Activated CD4-positive, alpha-beta T cell treated with anti-CD3 and anti-CD28 coated beads, Interleukin-2, amount 50 U/mL, for 1 hour (primary cell): ENCODE measurements at regions not wholly inside any gene's neighbourhood (a gene's known extent, or its start where the extent isn't known, plus 50 kb on each side); places are given as distances from the start of the nearest gene placed in this dataset.
A peak's percentile ranks its signal among the peaks of the same experiment; 100 is the strongest.
"Not testable (repeated sequence)": the region's sequence is repeated elsewhere in the genome, so short reads cannot be mapped to it uniquely, and the experiment has no call there.

Experiments used
- DNase-seq: peaks from one replicate; pipeline ENCODE4 v3.0.0-alpha.2; 2020

DNA sequence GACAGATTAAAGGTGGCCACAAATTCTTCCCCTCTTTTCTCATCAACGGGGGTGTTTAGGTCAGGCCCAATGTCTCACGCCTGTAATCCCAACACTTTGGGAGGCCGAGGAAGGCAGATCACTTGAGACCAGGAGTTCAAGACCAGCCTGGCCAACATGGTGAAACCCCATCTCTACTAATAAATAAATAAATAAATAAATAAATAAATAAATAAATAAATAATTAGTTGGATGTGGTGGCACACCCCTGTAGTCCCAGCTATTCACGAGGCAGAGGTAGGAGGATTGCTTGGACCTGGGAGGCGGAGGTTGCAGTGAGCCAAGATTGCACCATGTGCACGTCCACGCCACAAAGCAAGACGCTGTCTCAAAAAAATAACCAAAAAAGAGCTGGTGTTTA is 180.7 kb downstream of the FASLG start:
- not testable (repeated sequence) for DNase-seq

GRCh38 chr1:172843444-172843843 is 184.5 kb downstream of the FASLG start:
- DNase-seq: no peak

DNA sequence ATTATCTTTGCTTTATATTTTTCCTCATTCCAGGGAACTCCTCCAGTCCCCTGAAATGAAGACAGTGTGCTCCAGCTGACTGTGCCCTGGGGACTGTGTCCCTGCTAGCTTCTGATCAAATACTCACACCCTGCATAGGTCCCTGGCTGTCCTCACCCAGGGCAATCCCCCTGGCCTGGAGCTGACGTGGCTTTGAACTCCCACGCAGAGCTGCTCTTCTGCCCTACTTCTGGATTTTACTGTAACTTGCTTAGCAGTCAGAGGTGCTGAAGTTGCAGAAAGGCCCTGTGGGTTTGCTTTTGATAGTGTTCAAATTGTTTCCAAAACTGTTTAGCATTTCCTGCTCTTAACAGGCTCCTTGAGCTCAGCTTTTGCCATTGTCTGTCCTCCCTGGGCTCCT is 186.5 kb downstream of the FASLG start:
- peak; percentile 22 for DNase-seq

DNA sequence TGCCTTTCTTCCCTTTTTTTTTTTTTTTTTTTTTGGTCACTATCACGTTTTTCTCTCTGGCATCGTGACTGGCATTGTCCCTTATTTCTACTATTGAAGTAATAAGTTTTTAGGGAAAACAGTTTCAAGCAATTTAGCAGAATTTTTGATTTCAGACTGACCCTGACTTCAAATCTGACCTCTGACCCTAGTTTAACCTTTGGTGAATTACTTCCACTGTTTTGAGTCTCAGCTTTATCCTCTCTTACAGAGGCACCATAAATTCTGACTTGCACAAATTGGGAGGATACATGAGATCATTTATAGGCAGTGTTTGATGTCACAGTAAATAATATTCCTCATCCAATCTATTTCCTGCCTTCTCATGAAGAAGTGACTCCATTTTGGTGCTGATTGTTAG is 187.0 kb downstream of the FASLG start:
- no peak for DNase-seq

DNA sequence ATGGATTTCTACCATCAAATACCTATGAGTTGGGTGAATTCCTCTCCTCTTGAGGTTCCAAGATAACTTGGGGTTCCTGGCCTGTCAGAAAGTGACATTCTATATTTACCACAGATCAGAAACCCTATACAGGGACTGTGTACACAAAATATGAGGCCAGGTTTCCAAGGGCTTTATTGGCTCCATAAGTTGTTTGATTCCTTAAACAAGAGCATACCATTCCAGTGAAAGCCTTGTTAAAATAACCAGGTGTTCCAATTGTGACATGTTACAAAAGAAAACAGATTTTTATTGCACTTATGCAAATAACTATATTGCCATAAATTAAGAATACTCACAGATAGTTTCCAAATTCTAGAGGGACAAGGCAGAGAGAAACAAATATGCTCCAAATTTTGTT is 188.9 kb downstream of the FASLG start:
- not testable (repeated sequence) for DNase-seq

GRCh38 chr1:172849653-172850052 is 190.8 kb downstream of the FASLG start:
- DNase-seq: no peak

DNA sequence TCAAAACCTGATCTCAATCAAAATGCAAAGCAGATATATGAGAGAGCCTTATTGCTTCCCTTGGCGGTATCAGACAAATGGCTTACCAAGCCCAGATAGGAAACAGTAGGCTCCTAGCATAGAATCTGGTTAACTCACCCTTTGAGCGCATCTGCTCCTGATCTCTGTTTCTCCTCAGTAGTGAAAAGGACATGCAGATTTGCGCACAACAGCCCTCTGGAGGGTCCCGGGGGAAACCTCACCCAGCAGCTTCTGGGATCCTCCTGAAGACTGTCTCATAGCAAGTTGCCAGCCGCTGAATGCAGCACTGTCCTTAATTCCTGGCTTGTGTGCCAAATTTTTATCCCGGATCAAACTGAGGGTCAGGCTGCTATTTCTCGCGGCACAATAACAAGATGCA is 192.2 kb downstream of the FASLG start:
- DNase-seq: no peak

- no peak for DNase-seq
Observed at GRCh38 chr1:172851856-172852255, 193.0 kb downstream of the FASLG start.

- DNase-seq: not testable (repeated sequence)
Observed at GRCh38 chr1:172855983-172856382, 194.8 kb downstream of the TNFSF18 start.

DNA sequence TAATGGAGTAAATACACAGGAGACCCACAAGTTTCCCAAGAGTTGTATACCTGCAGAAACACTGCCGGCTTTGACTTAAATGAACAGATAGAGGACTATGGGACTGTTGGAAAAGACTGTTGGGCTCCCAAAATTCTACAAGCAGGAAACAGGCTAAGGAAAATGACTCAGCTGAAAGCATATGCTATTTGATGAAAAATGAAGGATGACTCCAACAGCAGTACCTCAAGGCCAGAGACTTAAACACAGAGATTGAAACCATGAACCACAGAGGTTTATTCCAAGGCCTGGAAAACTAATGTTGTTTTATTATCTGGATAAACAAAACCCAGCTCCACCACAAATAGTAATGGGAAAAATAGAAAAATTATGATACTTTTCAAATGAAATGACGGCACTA is 187.7 kb downstream of the TNFSF18 start:
- DNase-seq: no peak

- no peak for DNase-seq
Observed at GRCh38 chr1:172867216-172867818, 183.4 kb downstream of the TNFSF18 start.

GRCh38 chr1:172870901-172871606 is 179.7 kb downstream of the TNFSF18 start:
- DNase-seq: no peak

DNA sequence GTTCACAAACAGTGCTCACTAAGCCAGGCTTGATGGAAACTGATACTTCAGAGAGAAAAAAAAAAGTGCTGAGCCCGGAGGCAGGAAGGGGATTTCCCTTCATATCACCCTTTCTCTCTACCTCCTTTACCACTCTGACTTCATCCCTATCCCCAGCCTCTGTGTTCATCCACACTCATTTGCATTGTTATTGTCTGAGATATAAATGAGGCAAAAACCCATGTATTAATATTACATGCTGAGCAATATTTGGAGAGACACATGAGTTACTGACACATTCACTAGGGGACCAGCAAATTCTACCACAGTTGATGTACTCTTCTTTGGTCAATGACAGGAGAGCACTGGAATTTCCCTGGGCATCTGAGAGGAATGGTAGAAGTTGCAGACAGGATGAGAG is 175.8 kb downstream of the TNFSF18 start:
- no peak for DNase-seq

GRCh38 chr1:172875892-172876291 is 174.8 kb downstream of the TNFSF18 start:
- no peak for DNase-seq

- DNase-seq: no peak
Observed at GRCh38 chr1:172882385-172882784, 168.4 kb downstream of the TNFSF18 start.

DNA sequence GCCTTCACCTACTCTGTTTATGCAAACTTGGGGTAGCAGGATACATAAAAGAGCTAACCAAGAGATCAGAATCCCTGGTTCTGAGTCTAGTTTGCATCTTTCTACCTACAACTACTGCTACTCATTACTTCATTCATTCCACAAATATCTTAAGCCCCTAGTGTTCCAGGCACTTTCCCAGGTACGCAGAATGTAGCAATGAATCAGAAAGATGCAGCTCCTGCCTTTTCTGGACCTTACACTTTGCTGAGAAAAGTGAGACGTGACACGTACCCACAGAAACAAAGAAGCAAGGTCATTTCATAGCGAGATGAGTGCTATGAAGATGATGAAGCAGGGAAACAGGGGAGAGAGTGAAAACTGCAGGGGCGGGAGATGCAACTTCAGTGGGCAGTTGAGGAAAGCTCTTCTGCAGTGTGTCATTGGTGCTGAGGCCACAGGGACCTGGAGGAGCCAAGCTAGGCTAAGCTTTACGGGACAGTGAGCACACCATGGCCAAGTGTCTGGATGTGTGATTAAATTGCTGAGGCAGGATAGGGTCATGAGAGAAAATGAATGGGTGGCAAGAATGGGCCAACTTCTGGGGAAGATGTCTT is 167.9 kb downstream of the TNFSF18 start:
- DNase-seq: no peak

- DNase-seq: no peak
Observed at GRCh38 chr1:172883387-172883791, 167.4 kb downstream of the TNFSF18 start.

- DNase-seq: no peak
Observed at GRCh38 chr1:172883844-172884243, 166.9 kb downstream of the TNFSF18 start.

- no peak for DNase-seq
Observed at GRCh38 chr1:172885411-172885810, 165.3 kb downstream of the TNFSF18 start.

DNA sequence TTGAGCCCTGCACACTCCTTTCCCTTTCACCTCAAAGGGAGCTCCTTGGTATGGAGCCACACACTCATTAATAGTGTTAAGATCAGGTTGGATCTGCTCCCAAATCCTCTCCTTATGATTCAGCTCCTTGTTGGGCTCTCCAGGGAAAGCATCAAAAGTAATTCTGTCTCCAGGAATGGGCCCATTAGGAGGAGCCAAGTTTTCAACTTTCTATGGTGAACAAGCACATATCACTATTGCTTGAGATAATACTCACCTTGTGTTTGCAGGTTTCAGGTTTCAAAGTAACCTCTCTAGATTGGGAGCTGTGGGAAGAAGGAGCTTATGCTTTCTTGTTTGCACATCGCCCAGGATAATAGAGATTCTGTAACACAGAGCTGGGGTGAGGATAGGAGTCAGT is 164.8 kb downstream of the TNFSF18 start:
- no peak for DNase-seq

DNA sequence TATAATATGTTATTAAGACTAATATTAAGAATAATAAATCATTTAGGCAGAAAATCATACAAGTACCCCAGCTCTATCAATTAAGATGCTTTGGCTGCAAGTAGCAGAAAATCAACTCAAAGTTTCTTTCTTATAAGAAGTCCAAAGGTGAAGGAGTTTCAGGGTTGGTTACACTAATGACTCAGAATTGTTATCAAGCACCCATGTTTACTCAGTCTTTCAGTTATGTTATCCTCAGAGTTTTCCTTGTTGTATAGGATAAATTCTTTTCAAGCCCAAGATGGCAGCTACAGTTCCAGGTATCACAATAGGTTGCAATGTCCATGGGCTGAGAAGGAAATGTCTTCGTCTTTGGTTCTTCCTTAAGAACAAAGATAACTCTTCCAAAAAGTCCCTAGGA is 163.6 kb downstream of the TNFSF18 start:
- no peak for DNase-seq

GRCh38 chr1:172893146-172893841 is 157.4 kb downstream of the TNFSF18 start:
- no peak for DNase-seq

DNA sequence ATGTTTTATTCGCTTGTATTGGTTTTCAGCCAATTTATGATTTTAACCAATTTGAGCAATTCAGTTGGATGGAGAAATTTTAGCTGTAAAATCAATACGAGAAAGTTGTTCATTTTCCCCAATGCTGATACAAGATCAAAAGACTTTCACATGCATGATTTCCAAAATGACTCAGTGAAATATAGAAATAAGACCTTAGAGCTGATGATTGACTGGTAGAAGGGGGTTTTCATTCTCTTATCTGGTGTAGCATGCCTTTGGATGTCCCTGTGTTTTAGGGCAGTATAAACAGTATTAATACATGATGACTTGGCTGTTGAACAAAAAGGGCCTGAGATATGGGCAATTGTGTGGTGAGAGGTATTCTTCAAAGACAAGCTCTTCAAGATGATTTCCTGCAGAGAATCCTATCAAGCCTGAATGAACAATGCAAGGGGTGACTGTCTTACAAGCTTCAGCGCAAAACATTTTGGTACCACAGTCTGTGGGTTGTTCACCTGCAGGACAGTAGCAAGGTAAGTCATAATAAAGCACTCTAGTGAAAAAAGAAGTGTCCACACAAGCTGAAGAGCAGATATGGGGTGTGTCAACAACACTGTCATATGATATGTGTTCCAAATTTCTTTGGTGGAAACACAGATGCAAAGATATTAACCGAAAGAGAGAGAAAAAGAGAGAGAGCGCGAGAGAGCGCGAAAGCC is 156.2 kb downstream of the TNFSF18 start:
- no peak for DNase-seq
